Lower leg skin (tissue), 4 donors: ENCODE measurements at regions not wholly inside any gene's neighbourhood (a gene's known extent, or its start where the extent isn't known, plus 50 kb on each side); places are given as distances from the start of the nearest gene placed in this dataset.

ENCODE experiments used
- DNase-seq, 2 donors: peaks; one replicate each; pipeline ENCODE4 v3.0.0-alpha.2; 2019; ENCODE audit warnings: low spot score in 2 of 2
- H3K4me3 ChIP-seq: fragments of 200-600 bp; sonication (generic); 2 replicates; pipeline ENCODE4 v1.5.1; 2017; ENCODE audit warnings: mild to moderate bottlenecking, low read depth; ENCODE audit not compliant: poor library complexity, severe bottlenecking
- CTCF ChIP-seq, 3 donors: fragments of 450-650 bp; IDR thresholded peaks; one replicate each; pipeline ENCODE4 v1.5.1; 2016; ENCODE audit warnings: antibody characterized with exemption in 3 of 3, mild to moderate bottlenecking in 3 of 3, moderate library complexity in 2 of 3
- POLR2A ChIP-seq, 2 donors: fragments of 450-650 bp; IDR thresholded peaks; one replicate each; pipeline ENCODE4 v1.6.1; 2016 to 2017; ENCODE audit warnings: antibody characterized with exemption in 2 of 2, mild to moderate bottlenecking in 1 of 2, moderate library complexity in 1 of 2
- WGBS, 2 donors: methylation state at CpG; one replicate each; pipeline ENCODE4 v1.1.5; 2018; 5-methylcytosine and 5-hydroxymethylcytosine counted together
- intact Hi-C: fragments of 100-400 bp; cut with DNase I; formaldehyde crosslinking; loops from one replicate; pipeline ENCODE4 v1.15.0; 2023; ENCODE audit warnings: low total_unique reads

GRCh38 chr6:10310330-10310653, 104.6 kb downstream of the TFAP2A start:
- no peak overlapping the region for H3K4me3 ChIP-seq
- 28 to 37% methylated on average over 4 of the region's 4 CpGs for WGBS, 2 donors
- TF ChIP-seq CTCF (IDR thresholded peaks at IDR 0.05) (no peak), POLR2A (IDR thresholded peaks at IDR 0.05) (no peak)
- intact Hi-C loops: no loop called here
- DNase-seq: no peak

GRCh38 chr6:10309457-10310329, 105.2 kb downstream of the TFAP2A start:
- 41 to 43% methylated on average over 7 of the region's 7 CpGs for WGBS, 2 donors
- no peak for TF ChIP-seq CTCF (IDR thresholded peaks at IDR 0.05)
- TF ChIP-seq POLR2A (IDR thresholded peaks at IDR 0.05): no peak
- intact Hi-C loops: no loop called here

GRCh38 chr6:10307476-10307875, 107.4 kb downstream of the TFAP2A start:
- no peak overlapping the region for H3K4me3 ChIP-seq
- intact Hi-C loops: no loop called here
- no peak for DNase-seq
- WGBS, 2 donors: 70 to 91% methylated on average over 3 of the region's 3 CpGs
- no peak for TF ChIP-seq POLR2A (IDR thresholded peaks at IDR 0.05)
- TF ChIP-seq CTCF (IDR thresholded peaks at IDR 0.05): no peak

More at GRCh38 chr6:10309457-10310329, 105.2 kb downstream of the TFAP2A start:
- DNase-seq: no peak
- no peak overlapping the region for H3K4me3 ChIP-seq

- TF ChIP-seq CTCF (IDR thresholded peaks at IDR 0.05) (no peak), POLR2A (IDR thresholded peaks at IDR 0.05) (no peak)
- intact Hi-C loops: no loop called here
- WGBS, 2 donors: 93 to 95% methylated on average over 7 of the region's 7 CpGs
- H3K4me3 ChIP-seq: no peak overlapping the region
- no peak for DNase-seq
Observed at GRCh38 chr6:10307028-10307427, 107.8 kb downstream of the TFAP2A start.

- no peak overlapping the region for H3K4me3 ChIP-seq
- TF ChIP-seq POLR2A (IDR thresholded peaks at IDR 0.05) (no peak), CTCF (IDR thresholded peaks at IDR 0.05) (no peak)
- WGBS, 2 donors: 63 to 78% methylated on average over 7 of the region's 7 CpGs
- intact Hi-C loops: no loop called here
- no peak for DNase-seq
Observed at GRCh38 chr6:10305790-10306415, 109.0 kb downstream of the TFAP2A start.
